Astrocyte of the hippocampus (primary cell): ENCODE measurements at regions not wholly inside any gene's neighbourhood (a gene's known extent, or its start where the extent isn't known, plus 50 kb on each side); places are given as distances from the start of the nearest gene placed in this dataset.
"Not testable (repeated sequence)": the region's sequence is repeated elsewhere in the genome, so short reads cannot be mapped to it uniquely, and the experiment has no call there.

Source experiments
- DNase-seq: peaks from one replicate; pipeline ENCODE4 v3.0.0; 2011; ENCODE audit warnings: low read depth, low spot score

- DNase-seq: no peak
Measured at GRCh38 chr6:19530188-19530587, 307.0 kb upstream of the ID4 start.

- DNase-seq: peak; percentile 5
Measured at GRCh38 chr6:19535351-19535750, 301.8 kb upstream of the ID4 start.

- no peak for DNase-seq
Measured at GRCh38 chr6:19536838-19537237, 300.3 kb upstream of the ID4 start.

- no peak for DNase-seq
Measured at GRCh38 chr6:19538096-19538495, 299.1 kb upstream of the ID4 start.

GRCh38 chr6:19547507-19547906, 289.7 kb upstream of the ID4 start:
- no peak for DNase-seq

- no peak for DNase-seq
Measured at GRCh38 chr6:19549109-19549508, 288.1 kb upstream of the ID4 start.

GRCh38 chr6:19550380-19550779, 286.8 kb upstream of the ID4 start:
- no peak for DNase-seq

GRCh38 chr6:19551611-19552010, 285.6 kb upstream of the ID4 start:
- no peak for DNase-seq

- no peak for DNase-seq
Measured at GRCh38 chr6:19552076-19552475, 285.1 kb upstream of the ID4 start.

GRCh38 chr6:19552588-19552987, 284.6 kb upstream of the ID4 start:
- no peak for DNase-seq

- DNase-seq: no peak
Measured at GRCh38 chr6:19554356-19555225, 282.6 kb upstream of the ID4 start.

GRCh38 chr6:19557191-19557590, 280.0 kb upstream of the ID4 start:
- DNase-seq: no peak

- no peak for DNase-seq
Measured at GRCh38 chr6:19558201-19558600, 279.0 kb upstream of the ID4 start.

- DNase-seq: no peak
Measured at GRCh38 chr6:19558934-19559333, 278.2 kb upstream of the ID4 start.

GRCh38 chr6:19562468-19562867, 274.7 kb upstream of the ID4 start:
- DNase-seq: no peak

GRCh38 chr6:19569563-19569962, 267.6 kb upstream of the ID4 start:
- DNase-seq: no peak

GRCh38 chr6:19571176-19571575, 266.0 kb upstream of the ID4 start:
- no peak for DNase-seq

GRCh38 chr6:19578481-19578880, 258.7 kb upstream of the ID4 start:
- no peak for DNase-seq

- DNase-seq: not testable (repeated sequence)
Measured at GRCh38 chr6:19584207-19584606, 253.0 kb upstream of the ID4 start.

- DNase-seq: no peak
Measured at GRCh38 chr6:19587238-19587942, 249.8 kb upstream of the ID4 start.

- DNase-seq: no peak
Measured at GRCh38 chr6:19590501-19591131, 246.6 kb upstream of the ID4 start.

- no peak for DNase-seq
Measured at GRCh38 chr6:19597809-19598320, 239.3 kb upstream of the ID4 start.
